ENCODE measurements at regions not wholly inside any gene's neighbourhood (a gene's known extent, or its start where the extent isn't known, plus 50 kb on each side); places are given as distances from the start of the nearest gene placed in this dataset.

DNA sequence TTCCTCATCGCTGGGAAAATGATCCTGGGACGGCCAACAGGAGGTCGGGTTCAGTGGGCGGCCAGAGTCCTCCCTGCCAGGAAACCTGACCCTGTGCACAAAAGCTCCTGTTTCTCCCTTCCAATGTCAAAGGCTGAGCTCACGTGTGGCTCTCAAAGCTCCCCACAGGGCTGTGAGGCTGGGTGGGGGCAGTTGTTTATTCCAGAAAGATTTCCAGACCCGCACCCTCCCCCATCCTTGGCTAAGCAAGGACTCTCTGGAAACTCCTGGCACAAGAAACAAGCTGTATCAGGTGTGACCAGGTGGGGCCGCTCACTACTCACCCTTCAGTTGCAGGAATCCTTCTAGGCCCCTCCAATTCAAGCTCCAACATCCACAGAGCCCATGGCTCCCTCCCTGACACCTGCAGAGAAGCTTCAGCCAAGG lies 131.9 kb downstream of the SHANK2 start:
- H3K36me3 Mint-ChIP-seq = no peaks in the 10 kb centered on the region
- DNase-seq (ENCODE audit: low spot score in 2 of 2) (no peak), ATAC-seq (no peak)
- peaks cover 5 to 6% of the 10 kb centered on the region in 2 donors for H3K9me3 Mint-ChIP-seq
- H3K27ac Mint-ChIP-seq = no peak overlapping the region

DNA sequence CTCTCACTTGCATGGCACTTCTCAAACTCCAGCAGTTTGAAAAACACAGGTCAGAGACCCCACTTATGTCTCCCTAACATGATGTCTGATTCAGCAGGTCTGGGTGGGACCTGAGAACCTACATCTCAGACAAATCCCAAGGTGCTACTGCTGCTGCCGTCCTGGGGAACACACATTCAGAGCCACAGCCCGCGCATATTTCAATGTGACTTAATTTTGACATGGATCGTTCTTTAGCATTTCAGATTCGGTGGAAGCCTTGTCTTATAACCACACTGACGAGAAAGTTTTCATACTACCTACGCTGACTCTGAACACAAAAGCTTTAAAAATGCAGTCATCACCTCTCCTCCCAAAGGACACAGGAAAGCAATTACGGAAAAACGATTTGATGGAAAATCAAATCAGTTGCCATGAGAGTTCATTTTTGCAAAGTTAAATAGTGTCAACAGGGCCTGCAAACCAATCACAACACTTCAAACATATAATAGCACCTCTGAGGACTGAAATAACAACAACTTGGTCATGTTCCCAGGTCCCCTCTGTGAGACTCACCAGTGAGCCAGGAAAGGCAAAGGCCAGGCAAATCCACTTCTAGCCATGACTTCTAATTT lies 132.6 kb downstream of the SHANK2 start:
- no peak for DNase-seq (ENCODE audit: low spot score in 2 of 2)
- Mint-ChIP-seq H3K9me3 (peaks cover 5 to 6% of the 10 kb centered on the region in 2 donors), H3K27ac (no peak overlapping the region), H3K36me3 (no peaks in the 10 kb centered on the region)
- no peak for ATAC-seq

DNA sequence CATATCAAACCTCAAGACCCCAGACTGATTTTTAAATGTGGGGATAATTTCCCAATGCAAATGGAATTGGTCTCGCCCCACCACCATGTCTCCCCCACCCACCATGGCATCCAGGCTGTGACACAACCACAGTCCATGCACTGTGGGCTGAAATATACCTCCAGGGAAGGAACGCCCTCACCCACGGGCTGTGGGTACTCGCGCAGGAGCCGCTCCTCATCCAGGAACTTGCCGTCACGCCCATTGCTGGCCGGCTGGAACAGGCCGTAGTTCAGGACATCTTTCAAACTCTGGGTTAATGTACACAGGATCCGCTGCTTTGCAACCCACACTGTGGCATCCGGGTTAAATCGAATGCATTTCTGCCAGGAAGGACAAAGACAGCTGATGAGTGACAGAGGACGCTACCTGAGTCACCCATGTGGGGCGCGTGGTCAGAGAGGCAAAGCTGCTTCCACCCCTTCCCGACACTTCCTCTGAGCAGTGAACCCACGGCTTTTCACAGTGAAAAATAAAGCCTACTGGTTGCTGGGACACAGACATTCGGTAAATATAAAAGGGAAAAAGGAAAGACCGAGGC lies 133.6 kb downstream of the SHANK2 start:
- no peak for DNase-seq (ENCODE audit: low spot score in 2 of 2)
- H3K9me3 Mint-ChIP-seq = peaks cover 1% of the 10 kb centered on the region in 2 donors
- no peak for ATAC-seq
- no peak overlapping the region for H3K27ac Mint-ChIP-seq
- H3K36me3 Mint-ChIP-seq = no peaks in the 10 kb centered on the region

DNA sequence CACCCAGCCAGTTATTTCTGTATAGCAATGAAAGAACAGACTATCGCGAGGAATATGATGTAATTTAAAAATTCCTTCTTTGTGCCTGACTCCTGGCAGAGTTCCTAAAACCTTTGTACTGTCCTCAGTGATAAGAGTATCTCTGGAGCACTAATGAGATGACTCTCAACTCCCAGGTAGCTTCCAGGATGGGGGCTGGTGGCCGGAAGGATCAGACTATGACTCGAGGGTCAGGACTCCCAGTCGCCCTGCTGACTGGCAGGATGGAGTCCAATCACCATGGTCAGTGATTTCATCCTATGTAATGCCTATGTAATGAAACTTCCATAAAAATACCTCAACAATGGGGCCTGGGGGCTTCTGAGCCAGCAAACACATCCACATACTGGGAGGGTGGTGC lies 135.1 kb downstream of the SHANK2 start:
- Mint-ChIP-seq H3K36me3 (no peaks in the 10 kb centered on the region), H3K27ac (no peak overlapping the region), H3K9me3 (no peaks in the 10 kb centered on the region)
- no peak for DNase-seq (ENCODE audit: low spot score in 2 of 2)
- ATAC-seq = no peak

DNA sequence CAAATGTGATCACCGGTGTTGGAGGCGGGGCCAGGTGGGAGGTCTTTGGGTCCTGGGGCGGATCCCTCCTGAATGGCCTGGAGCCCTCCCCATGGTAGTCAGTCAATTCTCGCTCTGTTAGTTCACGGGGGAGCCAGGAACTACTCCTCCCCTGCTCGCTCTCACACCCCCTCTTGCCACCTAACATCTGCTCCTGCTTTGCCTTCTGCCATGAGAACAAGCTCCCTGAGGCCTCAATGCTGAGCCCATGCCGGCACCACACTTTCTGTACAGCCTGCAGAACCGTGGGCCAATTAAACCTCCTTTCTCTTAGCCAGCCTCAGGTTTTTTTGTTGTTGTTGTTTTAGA lies 135.7 kb downstream of the SHANK2 start:
- Mint-ChIP-seq H3K36me3 (no peaks in the 10 kb centered on the region), H3K27ac (no peak overlapping the region), H3K9me3 (no peaks in the 10 kb centered on the region)
- DNase-seq (ENCODE audit: low spot score in 2 of 2) (no peak), ATAC-seq (no peak)

DNA sequence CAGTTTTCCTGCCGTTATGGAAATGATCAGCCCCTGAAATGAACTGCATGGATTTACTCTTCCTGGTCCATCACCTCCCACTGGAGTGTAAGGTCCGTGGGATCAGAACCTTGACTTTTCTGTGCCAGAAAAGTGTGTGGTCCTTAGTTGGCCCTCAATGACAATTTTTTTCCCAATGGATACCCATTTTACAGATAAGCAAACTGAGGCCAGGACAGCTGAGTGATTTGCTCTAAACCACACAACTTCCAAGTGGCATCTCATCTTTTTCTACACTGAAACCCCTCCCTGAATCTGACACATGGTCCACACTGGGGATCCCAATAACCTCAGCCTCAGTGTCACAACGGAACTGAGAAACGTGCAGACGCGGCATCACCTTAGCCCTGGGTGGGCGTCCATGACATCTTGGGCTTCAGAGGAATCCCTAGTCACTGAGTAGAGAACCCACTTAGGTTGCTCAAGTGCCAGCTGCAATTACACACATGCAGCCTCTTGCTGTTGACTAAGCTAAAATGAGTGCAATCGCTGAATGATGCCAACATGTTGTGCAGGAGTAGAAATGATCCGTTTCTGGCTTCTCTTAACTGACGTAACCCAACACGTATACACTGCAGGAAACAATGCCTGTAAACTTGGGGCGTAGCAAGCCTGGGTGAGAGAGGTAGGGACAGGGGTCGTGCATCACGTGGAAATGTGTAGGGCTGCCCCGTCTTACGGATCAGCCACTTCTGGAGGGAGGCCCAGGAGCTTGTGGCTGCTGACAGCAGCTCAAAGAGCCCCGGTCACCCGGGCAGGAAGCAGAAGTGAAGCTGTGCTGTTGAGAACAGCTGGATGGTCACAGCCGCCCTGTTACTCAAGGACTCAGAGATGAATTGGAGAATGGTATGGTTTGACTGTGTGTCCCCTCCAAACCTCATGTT lies 136.3 kb downstream of the SHANK2 start:
- Mint-ChIP-seq H3K27ac (no peak overlapping the region), H3K36me3 (no peaks in the 10 kb centered on the region), H3K9me3 (no peaks in the 10 kb centered on the region)
- DNase-seq (ENCODE audit: low spot score in 2 of 2) (no peak), ATAC-seq (no peak)

DNA sequence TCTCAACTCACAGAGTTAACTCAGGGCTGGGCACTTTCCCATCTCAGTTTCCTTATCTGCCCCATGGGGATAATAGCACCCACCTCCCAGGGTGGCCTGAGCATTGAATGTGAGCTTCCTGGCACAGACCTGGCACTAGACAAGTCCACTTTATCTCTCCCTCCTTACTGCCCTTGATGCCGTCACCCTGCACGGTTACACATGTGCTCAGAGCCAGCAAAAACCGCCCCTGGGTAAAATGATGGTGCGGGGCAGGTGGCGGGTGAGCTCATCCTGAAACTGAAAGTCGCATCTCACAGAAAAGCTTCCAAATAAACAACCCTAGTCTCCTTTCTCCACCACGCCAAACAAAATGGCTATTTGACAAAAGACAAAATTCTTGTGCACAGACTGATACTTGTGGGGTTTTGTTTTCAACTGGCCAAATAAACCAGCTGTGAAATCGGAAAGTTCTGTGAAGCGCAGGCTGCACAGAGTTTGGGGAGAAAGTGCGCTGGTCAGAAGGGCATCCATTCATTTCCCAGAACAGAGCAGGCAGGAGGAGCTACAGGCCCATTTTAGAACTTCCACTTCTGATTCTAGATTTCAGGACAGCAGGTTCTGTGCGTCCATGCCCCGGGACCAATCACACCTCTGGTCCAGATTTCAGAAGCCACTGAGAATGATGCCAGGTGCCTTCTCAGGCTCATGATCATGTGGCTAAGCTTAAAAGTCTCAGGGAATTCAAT lies 138.1 kb downstream of the SHANK2 start:
- no peak for DNase-seq (ENCODE audit: low spot score in 2 of 2)
- Mint-ChIP-seq H3K9me3 (no peaks in the 10 kb centered on the region), H3K27ac (no peak overlapping the region), H3K36me3 (no peaks in the 10 kb centered on the region)
- no peak for ATAC-seq

DNA sequence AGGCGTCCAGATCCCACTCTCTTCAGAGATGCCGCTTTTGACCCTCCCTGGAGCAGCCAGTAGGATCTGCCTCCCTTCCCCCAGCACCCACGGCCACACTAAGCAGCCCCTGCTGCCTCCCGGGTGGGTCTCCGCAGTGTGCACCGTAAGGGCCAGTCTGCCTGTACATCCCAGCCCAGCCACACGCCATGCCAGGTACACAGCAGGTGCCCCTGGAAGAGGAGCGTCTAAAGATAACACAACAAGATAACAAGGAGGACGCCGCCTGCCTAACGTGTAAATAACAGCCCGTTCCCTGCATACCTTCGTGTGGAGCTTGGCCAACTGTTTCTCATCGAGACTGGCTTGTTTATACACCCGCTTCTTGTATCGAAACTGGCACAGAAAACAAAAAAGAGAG lies 139.4 kb downstream of the SHANK2 start:
- DNase-seq (ENCODE audit: low spot score in 2 of 2) (no peak), ATAC-seq (no peak)
- Mint-ChIP-seq H3K36me3 (no peaks in the 10 kb centered on the region), H3K27ac (no peak overlapping the region), H3K9me3 (no peaks in the 10 kb centered on the region)

DNA sequence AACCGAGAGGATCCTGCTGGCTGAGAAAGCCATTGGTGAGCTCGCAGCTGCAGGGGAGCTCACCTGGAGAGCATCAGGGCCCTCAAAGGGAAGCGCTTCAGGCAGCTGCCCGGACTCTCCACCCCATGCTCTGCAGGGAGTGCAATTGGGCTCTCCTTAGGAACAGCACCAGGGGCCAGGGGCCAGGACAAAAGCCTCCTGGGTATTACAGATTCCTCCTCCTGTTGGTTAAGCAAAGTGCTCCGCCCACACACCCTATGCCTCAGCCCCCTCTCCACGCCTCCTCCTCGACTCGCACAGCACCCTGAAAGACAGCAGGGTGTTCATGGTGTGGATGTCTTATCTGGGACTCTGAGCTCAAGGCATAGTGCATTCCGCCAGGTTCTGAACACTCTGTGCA lies 139.9 kb downstream of the SHANK2 start:
- no peak for DNase-seq (ENCODE audit: low spot score in 2 of 2)
- H3K9me3 Mint-ChIP-seq = no peaks in the 10 kb centered on the region
- ATAC-seq = no peak
- H3K36me3 Mint-ChIP-seq = no peaks in the 10 kb centered on the region
- H3K27ac Mint-ChIP-seq = no peak overlapping the region

DNA sequence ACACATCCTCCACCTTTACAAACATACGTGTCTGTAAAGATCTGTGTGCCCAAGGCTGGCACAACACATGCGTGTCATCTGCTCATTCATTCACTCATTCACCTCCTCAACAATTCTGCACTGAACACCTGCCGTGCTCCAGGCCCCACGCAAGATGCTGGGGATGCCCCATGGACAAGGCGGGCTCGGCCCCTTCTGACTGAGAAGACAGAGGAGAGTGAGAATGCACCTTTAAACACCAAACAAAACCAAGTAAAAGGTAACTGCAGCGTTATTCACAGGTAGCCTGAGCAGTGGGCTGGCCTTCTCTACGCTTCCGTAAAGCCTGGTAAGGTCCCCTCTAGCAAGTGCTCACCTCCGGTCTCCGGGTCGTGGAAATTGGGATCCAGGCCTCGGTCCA lies 142.8 kb downstream of the SHANK2 start:
- H3K9me3 Mint-ChIP-seq = no peaks in the 10 kb centered on the region
- DNase-seq (ENCODE audit: low spot score in 2 of 2) (no peak), ATAC-seq (no peak)

DNA sequence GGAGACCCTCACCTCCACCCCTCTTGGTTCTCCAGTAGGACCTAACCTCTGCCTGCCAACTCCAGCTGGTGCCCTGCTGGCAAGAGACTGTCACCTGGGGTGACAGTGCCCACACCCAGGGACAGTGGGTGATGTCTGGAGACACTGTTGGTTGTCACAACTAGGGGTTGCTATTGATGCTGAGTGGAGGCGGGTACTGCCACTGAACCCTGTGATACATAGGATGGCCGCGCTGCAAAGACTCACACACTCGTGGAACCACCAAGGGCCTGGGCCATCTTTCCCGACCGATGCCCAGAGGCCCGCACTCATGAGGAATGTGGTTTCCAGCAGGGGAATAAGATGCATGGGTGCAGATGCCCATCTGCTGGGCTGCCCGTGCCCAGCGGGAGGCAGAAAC lies 143.2 kb downstream of the SHANK2 start:
- ATAC-seq (no peak), DNase-seq (ENCODE audit: low spot score in 2 of 2) (no peak)
- Mint-ChIP-seq H3K36me3 (no peaks in the 10 kb centered on the region), H3K27ac (no peak overlapping the region), H3K9me3 (no peaks in the 10 kb centered on the region)

More for the DNA sequence above, 142.8 kb downstream of the SHANK2 start:
- H3K27ac Mint-ChIP-seq = no peak overlapping the region
- no peaks in the 10 kb centered on the region for H3K36me3 Mint-ChIP-seq

DNA sequence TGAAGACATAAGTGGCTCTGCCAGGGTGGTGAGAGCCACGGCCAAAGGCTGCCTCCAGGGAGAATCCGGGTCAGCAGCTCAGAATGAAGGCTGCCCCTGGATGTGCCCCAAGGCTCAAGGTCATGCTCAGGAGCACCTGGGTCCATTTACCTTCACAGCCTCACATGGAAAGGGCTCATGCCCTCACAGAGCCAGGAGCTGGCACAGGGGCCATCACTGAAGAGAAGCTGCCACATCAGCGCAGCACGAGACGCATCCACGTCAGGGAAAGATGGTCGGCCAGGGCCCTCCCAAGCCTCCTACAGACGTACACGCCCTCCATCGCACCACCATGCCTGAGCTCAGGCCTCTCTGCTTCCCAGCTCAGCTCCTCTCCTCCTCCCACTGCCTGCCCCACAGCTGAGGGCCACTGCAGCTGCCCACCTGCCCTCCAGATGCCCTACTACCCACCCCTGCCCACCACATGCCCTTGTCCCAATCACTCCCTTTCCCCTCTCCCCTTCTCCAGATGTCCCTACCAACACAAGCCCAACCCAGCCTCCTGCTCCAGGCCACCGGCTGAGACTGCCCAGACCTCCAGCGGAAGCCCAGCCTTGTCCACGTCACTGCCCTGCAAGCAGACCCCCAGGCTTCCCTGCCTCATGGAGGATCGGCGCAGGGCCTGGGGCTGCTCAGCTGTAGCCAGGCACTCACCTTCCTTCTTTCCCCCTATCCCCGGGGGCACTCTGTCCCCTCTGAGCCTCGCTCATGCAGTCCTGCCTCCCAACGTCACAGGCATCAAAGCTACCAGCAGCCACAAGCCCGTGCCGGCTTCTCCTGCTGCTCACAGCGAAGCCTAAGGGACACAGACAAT lies 144.1 kb downstream of the SHANK2 start:
- no peaks in the 10 kb centered on the region for H3K36me3 Mint-ChIP-seq
- ATAC-seq (no peak), DNase-seq (ENCODE audit: low spot score in 2 of 2) (no peak)
- H3K27ac Mint-ChIP-seq = no peak overlapping the region
- no peaks in the 10 kb centered on the region for H3K9me3 Mint-ChIP-seq

DNA sequence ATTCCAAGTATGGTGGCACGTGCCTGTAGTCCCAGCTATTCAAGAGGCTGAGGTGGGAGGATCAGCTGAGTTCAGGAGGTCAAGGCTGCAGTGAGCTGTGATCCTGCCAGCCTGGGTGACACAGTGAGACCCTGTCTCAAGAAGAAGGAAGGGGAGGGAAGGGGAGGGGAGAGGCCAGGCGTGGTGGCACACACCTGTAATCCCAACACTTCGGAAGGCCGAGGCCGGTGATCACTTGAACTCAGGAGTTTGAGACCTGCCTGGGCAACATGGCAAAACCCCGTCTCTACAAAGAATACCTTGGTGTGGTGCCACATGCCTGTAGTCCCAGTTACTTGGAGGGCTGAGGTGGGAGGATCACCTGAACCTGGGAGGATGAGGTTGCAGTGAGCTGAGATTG lies 145.7 kb downstream of the SHANK2 start:
- ATAC-seq (no peak), DNase-seq (ENCODE audit: low spot score in 2 of 2) (no peak)
- H3K27ac Mint-ChIP-seq = no peak overlapping the region
- no peaks in the 10 kb centered on the region for H3K36me3 Mint-ChIP-seq
- no peaks in the 10 kb centered on the region for H3K9me3 Mint-ChIP-seq

DNA sequence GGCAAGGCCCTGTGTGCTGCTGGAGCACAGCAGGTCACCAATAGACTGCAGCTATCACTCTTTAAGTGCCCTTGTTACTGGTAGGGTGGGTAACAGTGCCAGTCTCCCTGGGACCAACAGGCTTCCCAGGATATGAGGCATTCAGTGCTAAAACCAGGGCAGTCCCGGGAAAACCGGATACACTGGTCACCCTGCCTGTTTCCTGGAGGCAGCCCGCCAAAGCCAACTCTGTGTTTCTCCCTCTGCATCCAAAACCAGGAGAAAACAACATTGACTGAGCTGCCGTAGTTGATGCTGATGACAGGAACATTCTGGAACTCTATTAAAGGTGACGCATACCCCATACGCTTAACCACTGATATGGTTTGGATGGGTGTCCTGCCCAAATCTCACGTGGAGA lies 149.1 kb downstream of the SHANK2 start:
- Mint-ChIP-seq H3K27ac (no peak overlapping the region), H3K36me3 (no peaks in the 10 kb centered on the region), H3K9me3 (no peaks in the 10 kb centered on the region)
- ATAC-seq (no peak), DNase-seq (ENCODE audit: low spot score in 2 of 2) (no peak)

DNA sequence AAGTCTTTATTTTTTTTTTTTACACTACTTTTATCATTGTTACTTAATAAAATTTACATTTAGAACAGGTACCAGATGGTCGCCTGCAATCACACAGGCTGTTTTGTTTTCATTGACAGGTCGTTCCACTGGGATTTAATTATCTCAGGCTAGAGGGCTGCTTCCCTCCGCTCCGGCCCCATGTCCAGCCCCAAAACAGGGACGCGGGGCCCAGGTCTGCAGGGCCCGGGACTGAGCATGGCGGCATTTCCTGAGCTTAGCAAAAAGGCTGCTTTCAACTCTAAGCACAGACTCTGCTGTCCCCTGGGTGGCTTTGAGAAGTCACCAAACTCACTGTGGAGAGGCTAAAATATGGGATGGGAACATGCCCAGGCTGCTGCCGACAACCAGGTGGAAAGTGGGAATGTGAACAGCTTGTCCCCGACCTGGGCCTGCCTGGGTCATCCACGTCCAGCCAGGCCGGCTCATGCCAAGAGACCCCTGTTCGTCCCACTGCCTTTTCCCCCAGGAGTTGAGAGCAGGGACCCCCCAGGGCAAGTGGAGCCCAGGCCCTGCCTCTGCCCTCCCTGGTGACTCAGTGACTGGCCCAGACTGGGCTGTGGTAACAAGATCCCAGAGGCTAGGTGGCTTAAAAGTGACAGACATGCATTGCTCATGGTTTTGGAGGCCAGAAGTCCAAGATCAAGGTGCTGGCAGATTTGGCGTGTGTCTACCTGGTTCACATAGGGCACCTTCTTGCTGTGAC lies 150.0 kb downstream of the SHANK2 start:
- DNase-seq (ENCODE audit: low spot score in 2 of 2) (no peak), ATAC-seq (no peak)
- Mint-ChIP-seq H3K9me3 (no peaks in the 10 kb centered on the region), H3K36me3 (no peaks in the 10 kb centered on the region), H3K27ac (no peak overlapping the region)

DNA sequence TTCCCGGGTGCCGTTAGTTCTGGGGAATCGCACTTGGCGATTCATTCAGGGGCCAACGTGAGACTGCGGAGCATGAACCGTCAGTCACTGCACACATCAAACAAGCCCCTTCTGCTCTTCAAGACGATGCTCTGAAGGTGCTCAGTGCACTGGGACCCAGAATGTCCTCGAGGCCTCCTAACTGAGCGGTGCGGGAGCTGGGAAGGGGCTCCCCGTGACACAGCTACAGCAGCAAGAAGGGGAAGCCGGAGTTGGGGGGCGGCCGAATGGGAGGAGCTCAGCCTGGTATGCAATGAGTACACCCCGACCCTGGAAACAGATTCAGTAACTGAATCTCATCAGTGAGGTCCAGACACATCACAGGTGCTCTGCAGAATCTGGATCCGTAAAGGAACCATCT lies 150.8 kb downstream of the SHANK2 start:
- DNase-seq (ENCODE audit: low spot score in 2 of 2) (no peak), ATAC-seq (no peak)

More for the DNA sequence above, 150.8 kb downstream of the SHANK2 start:
- no peaks in the 10 kb centered on the region for H3K9me3 Mint-ChIP-seq
- no peak overlapping the region for H3K27ac Mint-ChIP-seq
- no peaks in the 10 kb centered on the region for H3K36me3 Mint-ChIP-seq
